Left cardiac atrium (tissue), 4 donors: ENCODE measurements at regions not wholly inside any gene's neighbourhood (a gene's known extent, or its start where the extent isn't known, plus 50 kb on each side); places are given as distances from the start of the nearest gene placed in this dataset.
"Not testable (repeated sequence)": the region's sequence is repeated elsewhere in the genome, so short reads cannot be mapped to it uniquely, and the experiment has no call there.

Experiments used
- ATAC-seq, 2 donors: fragments of 200-7000 bp; cut with Tn5 transposase; one replicate each; pipeline ENCODE4 v1.9.1; 2020; ENCODE audit warnings: mild to moderate bottlenecking in 2 of 2, moderate library complexity in 2 of 2
- DNase-seq: peaks from one replicate; pipeline ENCODE4 v3.0.0-alpha.2; 2020
- intact Hi-C, 2 donors: fragments of 100-400 bp; cut with DNase I; formaldehyde crosslinking; loops; one replicate each; pipeline versions ENCODE4 v1.14.1 to v1.15.1; 2022 to 2023
- donor health status: DM: no; HTN: yes; CAD: no.
- donor health status: DM: no; HTN: yes; CAD: no; lungs with severe emphysema.
- donor health status: DM: yes; HTN: yes; CAD: no.
- donor health status: Dilated cardiomyopathy.

DNA sequence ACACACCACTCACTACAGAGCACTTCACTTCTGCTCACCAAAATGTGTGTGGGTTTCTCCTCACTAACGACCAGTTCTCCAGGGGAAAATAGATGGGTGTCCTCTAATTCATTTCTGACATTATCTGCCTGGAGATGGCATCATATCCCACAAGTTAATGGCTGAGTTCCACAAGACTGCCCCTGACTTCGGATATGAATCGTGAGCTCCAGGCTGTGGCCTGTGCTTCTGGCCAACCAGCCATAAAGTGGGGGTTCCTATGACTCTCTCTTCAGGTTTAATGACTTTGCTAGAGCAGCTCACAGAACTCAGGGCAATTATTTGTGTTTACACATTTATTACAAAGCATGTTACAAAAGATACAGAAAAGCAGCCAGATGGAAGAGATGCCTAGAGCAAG, 113.0 kb upstream of the SYT13 start:
- DNase-seq (no peak), ATAC-seq (no peak)
- intact Hi-C loops = no loop called here

DNA sequence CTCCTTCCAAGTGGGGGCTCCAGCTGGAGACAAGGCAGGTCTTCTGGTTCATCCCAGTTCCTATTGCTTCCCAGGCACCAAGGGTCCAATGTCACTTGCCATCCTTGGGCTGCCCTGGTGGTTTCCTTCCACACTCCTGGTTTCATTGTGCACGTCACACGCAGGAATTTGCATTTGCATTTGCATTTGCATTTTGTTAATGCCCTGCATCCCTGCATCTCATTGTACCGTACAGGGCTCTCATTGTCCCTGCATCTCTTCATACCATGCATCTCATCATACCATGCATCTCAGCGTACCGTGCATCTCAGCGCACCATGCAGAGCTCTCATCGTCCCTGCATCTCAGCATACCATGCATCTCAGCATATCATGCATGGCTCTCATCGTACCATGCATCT, 112.2 kb upstream of the SYT13 start:
- intact Hi-C loops = no loop called here
- ATAC-seq = no peak
- no peak for DNase-seq

DNA sequence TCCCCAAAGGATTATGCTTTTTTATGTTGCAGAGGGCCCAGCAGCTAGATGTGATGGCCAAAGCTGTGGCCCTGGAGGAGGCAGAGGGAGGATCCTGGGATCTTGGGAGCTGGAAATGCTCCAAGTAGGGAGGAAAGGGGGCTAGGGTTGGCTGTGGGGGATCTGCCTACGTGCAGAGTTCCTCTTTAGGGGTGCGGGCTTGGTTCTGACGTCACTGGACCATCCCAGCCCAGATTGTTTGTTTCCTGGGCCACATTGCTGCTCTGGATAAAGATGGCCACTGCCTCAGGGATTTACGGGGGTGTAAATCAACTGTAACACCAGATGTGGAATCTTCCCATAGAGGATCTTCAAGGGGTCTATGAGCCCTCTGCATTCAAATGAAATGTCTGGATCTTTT, 110.3 kb upstream of the SYT13 start:
- DNase-seq = no peak
- ATAC-seq = no peak
- intact Hi-C loops = no loop called here

DNA sequence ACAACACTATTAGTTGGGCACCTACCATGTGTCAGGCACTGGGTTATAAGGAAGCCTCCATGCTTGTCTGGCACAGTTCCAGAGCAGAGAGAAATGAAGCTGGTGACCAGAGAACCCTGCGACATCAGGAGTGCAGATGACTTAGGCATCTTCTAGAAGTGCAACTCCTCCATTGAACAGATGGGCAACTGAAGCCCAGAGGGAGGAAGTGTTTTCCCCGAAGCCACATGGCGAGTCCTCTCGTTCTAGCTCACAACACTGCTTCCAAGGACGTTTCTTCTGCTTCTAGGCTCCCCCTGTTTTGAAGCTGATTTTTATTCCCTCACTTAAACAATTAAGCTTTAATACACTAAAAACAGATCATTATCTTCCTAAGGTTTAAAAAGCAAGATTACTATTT, 109.8 kb upstream of the SYT13 start:
- intact Hi-C loops = no loop called here
- ATAC-seq (no peak), DNase-seq (no peak)

DNA sequence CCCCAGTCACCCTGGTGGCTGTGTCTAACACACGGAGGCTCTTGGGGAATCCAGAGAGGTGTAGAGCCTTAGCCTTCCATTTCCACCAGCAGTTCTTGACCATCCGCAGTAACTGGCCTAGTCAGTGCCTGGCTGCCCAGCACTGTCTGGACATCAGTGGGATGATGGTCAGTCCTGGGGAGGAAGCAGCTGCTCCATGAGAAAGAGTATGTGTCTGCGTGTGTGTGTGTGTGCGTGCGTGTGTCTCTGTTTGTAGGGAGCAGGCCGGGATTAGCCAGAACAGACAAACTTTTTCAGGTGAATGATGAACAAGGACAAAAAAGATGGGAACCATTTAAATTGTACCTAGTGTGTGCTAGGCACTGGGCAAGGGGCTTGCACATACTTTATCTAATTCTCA, 109.3 kb upstream of the SYT13 start:
- intact Hi-C loops = no loop called here
- no peak for DNase-seq
- ATAC-seq = no peak

DNA sequence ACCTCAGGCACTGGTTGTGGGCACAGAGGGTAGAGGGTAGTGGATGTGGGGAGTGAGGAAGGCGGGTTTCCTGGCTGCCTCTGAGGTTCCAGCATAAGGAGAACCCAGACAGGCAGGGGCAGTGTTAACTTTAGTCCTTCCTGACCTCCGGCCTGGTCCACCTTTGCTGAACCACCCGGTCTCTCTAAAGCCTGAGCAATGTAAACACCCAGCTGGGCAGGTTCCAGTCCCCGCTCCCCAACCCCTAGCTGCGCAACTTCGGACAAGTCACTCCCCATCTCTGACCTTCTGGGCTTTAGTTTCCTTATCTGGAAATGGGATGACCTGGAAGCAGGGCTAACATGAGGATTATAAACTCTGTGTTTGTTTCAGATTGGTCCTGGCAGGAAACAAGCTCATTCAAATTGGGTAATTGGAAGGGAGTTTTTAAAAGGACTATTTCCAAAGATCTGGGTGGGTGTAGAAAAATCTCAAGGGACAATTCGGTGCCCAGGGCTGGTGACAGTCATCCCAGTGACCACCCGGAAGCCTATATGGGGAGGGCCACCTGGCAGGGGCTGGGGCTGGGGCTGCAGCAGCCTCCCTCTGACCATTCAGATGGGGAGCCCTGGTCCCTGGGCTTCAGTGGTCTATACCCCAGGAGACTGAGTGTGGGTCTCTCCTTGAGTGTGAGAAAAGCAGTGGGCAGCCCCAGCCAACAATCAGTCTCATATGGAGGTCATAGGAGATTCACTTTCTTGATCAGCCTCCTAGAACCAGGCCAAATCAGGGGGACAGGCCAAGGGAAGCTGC, 108.3 kb upstream of the SYT13 start:
- no peak for ATAC-seq
- intact Hi-C loops = no loop called here
- no peak for DNase-seq

DNA sequence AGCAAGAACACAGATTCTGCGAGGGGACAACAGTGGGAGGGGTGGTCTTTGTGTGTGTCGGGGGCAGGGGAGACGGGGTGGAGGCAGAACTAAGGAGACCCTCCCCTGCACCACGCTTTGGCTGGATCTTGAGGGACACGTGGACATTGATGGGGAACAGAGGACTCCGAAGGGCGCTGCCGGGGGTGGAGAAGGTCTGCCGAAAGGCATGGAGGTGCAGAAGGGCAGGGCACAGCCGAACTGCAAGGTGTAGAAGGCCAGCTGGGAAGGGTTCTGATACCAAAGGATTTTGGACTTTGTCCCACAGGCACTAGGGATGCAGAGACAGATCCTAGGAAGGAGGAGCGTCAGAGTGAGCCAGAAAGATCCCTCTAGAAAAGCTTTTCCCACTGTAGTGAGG, 107.7 kb upstream of the SYT13 start:
- intact Hi-C loops = no loop called here
- DNase-seq (no peak), ATAC-seq (no peak)

DNA sequence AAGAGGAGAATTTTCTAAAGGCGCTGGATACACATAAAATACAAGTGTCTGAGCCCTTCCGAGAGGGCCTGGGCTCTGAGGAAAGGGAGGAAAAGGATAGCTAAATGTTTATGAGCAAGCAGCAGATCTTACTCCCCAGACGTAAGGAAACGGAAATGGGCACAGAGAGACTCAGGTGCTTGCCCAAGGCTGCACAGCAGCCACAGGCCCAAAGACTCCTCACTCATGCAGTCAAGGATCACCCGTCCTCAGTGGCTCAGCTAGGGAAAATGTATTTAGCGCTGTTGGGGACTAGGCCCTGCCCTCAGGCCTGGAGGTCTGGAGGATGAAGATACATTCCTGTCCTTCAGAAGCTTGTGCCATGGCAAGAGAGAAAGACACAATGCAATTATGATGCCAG, 107.2 kb upstream of the SYT13 start:
- intact Hi-C loops = no loop called here
- no peak for ATAC-seq
- no peak for DNase-seq

DNA sequence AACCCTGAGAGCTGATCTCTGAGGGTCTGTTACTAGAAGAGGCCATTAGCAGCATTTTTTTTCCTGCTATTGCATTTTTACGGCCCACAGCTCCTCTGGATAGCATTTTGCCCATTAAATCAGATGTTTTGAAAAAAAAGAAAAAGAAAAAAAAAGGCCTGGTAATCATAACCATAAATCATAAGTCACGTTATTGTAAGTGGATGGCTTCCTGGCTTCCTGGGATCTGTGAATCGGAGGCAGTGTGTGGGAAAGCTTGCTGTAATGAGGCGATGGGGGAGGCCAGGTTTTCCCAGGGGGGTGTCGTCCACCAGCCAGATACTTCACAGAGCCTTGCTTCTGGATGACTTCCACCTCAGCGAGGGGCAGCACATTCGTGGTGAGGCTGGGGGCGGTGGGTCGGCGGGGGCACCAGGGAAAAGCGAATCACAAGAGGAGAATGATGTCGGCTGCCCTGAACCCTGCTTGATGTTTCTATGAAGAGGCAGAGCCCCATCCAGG, 106.5 kb upstream of the SYT13 start:
- no peak for ATAC-seq
- DNase-seq = no peak
- intact Hi-C loops = no loop called here

DNA sequence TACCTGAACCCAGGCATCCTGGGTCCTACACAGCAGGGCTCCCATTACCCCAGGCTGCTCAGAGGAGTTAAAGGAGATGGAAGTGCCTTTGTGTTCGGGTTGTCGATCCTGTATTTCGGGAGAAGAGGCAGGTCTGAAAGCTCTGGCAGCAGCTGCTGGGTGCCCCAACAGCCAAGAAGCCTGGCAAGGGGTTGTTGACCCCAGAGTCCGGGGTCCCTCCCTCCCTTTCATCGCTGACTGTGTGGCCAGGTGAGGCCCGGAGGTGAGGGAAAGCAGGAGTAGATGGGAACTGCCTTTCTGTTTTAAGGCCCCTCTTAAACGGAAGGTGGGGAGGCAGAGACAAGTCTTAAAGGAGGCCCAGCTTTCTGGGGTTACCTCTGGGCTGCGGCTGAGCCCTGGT, 106.0 kb upstream of the SYT13 start:
- intact Hi-C loops = no loop called here

DNA sequence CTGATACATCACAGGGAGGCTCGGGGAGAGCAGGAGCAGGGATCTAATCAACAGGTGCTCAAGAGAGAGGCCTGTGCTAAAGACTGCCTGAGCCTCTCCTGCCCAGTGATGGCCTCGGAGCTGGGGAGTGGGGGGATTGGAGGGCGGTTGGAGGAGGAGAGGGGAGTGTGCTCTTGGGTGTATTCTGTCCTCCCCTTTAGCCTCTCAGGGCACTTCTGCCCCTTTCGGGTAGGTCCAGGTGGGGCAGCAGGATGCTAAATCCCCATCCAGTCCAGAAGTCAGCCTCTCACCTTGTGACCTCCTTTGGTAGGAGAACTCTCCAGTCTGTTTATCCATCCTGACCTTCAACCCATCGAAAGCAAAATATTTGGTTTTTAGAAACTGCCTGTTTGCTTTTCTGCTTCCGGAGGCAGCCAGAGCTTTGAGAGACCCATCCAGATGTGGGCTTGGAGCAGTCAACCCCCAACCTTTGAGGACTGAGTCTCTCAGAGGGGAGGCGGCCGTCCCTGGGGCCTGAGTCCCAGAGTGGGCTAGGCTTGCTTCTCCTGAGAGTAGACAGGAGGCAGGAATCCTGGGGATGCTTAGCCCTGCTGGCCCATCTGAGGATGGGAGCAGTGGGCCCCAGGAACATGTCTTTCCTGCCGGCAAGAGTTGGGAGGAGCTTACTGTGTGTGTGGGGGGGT, 105.2 kb upstream of the SYT13 start:
- intact Hi-C loops = no loop called here
- ATAC-seq (no peak), DNase-seq (no peak)

More for the DNA sequence above, 106.0 kb upstream of the SYT13 start:
- DNase-seq (no peak), ATAC-seq (no peak)

DNA sequence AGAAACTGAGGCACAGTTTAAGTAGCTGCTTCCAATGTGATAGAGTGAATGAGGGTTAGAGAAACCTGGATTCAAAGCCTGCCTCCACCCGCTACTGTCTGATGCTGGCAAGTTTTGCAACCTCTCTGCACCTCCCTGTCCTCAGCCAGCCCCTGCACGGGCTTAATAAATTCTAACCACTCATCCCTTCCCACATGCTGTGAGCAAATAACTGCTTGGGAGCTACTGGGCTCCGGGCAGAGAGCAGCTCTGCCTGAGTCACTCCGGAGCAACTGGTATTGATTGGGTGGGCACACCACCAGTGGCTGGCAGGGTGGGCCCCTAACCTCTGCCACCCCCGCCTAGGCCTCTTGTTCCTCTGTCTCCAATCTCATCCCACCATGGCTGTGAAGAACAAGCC, 104.3 kb upstream of the SYT13 start:
- intact Hi-C loops = no loop called here
- DNase-seq = no peak
- ATAC-seq = no peak

DNA sequence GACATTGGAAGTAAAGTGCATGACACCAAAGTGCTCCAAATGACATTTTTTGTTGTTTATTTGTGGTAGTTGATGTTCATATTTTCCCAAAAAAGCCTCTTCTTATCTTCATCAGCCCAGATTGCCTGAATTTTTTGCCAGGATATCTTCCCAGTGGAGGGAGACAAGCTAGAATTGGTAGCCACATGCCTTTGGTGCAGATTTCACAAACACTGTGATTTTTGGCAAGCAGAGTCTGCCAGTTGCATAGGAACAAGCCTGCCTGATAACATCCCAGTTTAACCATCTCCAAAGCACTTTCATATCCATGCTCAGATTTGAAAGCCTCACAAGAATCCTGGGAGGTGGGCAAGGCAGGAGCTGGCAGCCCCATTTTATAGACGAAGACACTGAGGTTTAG, 102.3 kb upstream of the SYT13 start:
- intact Hi-C loops = no loop called here
- peak in 1 of 2 donors; percentile 50 for ATAC-seq
- no peak for DNase-seq

DNA sequence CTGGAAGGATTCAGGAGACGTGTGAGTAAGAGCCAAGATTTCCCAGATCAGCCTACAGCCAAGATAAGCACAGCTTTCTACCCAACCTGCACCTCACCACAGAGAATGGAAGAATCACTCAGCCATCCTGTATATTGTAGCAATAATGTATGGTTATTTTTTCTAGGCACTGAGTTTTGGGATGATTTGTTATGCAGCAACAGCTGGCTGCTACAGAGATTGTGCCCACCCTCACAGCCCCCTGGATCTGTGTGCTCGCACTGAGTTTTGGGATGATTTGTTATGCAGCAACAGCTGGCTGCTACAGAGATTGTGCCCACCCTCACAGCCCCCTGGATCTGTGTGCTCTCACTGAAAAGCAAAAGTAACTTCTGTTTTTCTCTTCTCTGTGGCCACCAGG, 101.7 kb upstream of the SYT13 start:
- ATAC-seq, intact Hi-C loops, DNase-seq: not testable (repeated sequence)

DNA sequence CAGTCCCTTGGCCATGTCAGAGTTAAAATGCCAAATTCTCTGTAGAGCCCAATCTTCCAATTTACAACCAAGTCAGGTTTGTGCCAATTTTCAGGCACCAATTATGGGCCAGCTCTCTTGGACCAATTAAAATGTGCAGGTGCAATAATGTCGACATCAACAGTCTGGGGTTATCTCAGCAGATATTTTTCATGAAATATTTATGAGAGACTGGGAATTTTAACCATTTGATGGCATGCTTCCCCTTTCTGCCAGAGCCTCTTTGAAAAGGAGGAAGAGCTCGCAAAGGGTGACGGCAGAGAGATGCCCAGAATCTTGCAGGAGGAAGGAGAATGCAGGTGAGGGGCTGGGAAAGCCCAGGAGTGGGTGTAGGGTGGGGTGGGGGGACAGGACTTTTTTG, 100.8 kb upstream of the SYT13 start:
- DNase-seq (no peak), ATAC-seq (no peak)
- intact Hi-C loops = no loop called here

DNA sequence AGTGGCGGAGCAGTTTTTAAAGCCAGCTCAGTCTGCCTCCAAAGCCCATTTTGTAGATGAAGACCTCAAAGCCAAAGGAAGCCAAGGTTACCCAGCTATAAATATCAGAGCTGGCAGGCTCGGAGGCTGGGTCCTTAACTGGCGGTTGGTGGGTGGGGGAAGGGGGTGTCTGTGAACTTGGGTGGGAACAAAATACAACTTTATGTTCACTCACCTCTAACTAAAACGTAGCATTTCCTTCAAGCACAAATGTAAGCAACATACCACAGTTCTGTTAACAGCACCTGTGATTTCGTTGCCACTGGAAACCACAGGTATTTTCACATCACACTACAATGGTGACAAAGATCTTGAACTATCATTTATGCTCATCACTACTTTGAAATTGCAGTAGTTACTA, 99.7 kb upstream of the SYT13 start:
- intact Hi-C loops = no loop called here
- no peak for DNase-seq
- ATAC-seq = no peak

DNA sequence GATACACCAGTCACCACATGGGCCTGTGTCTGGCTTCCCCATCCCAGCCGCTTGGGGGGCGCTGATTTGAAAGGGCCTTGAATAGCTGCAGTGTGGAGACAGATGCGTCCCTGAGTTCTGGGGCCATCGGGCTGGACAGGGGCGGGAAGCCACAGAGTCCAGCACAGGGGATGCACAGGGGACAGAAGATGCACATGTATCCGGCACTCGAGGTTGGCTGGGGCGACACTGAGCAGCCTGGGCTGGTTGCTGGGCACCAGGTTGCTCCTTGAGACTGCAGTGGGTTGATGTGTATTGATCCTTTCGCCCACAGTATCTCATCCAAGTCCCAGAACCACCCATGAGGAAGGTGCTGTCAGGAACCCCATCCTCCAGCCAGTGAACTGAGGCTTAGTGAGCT, 99.3 kb upstream of the SYT13 start:
- intact Hi-C loops = no loop called here

DNA sequence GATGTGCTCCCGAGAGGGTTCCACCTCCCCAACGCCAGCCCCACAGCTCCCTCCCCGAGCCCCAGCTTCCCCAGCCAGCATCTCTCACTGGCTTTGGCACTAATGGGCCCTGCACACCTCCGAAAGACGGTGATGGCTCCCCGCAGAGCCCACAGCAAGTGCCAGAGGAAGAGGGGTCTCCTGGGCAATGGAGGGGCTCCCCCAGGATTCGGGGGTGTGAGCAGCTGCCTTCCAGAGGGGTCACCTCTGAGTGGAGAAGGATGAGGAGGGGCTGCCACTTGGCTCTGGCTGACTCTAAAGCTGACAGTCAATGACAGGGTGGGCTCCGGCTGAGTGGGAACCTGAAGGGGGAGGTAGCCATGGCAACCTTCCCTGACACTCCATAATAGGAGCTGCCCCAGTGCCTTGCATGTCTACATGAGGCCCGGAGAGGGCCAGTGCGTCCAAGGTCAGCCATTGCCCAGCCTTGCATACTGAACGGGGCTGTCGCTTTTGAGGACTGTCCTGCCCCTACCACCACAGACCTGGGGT, 98.6 kb upstream of the SYT13 start:
- intact Hi-C loops = no loop called here
- ATAC-seq (no peak), DNase-seq (no peak)

More for the DNA sequence above, 99.3 kb upstream of the SYT13 start:
- no peak for DNase-seq
- ATAC-seq = no peak

DNA sequence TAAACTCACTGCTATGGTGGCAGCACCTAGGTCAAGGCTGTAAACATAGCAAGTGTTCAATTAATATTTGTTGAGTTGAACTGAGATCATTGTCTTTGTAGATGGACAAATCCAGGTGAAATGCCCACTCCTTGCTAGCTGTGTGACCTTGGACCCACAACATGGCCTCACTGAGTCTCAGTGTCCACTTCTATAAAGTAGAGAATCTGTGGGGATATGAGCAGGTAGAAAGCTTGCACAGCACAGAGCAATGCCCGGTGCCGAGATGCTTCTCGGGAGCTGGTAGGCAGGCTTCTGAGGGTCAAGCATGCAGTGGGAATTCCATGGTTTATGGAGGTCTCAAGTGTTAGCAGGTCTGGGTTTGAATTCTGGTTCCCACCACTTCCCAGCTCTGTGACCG, 97.9 kb upstream of the SYT13 start:
- DNase-seq (no peak), ATAC-seq (no peak)
- intact Hi-C loops = no loop called here

DNA sequence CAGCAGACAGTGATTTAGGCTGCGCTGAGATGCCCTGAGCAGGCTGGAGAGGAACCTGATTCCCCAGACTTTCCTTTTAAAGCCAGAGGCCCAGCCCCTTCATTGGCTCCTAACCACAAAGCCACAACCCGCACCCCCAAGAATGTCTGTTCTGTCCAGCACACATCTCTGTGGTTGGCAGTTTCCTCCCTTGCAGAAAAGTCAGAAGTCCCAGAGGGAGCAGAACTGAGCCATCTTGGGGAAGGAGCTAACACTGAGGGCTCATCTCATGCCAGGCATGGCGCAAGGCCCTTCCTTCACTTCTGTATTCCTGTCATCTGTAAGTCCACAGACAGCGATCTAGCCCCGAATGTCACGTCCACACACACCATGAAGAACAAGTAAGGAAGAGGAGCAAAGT, 97.1 kb upstream of the SYT13 start:
- intact Hi-C loops = no loop called here
- ATAC-seq = peak in 1 of 2 donors; percentile 44
- no peak for DNase-seq
